HEK293 (cell line): ENCODE measurements at regions not wholly inside any gene's neighbourhood (a gene's known extent, or its start where the extent isn't known, plus 50 kb on each side); places are given as distances from the start of the nearest gene placed in this dataset.
"Not testable (repeated sequence)": the region's sequence is repeated elsewhere in the genome, so short reads cannot be mapped to it uniquely, and the experiment has no call there.

Experiments
- ZNF138 ChIP-seq: fragments of 450-650 bp; formaldehyde crosslinking; IDR thresholded peaks from 2 replicates; pipeline ENCODE4 v1.5.1; 2016; ENCODE audit warnings: missing biosample characterization, missing genetic modification characterization, borderline replicate concordance
- ZNF677 ChIP-seq: fragments of 450-650 bp; IDR thresholded peaks from 2 replicates; pipeline ENCODE4 v1.5.0; 2018; ENCODE audit warnings: missing biosample characterization, mild to moderate bottlenecking, missing genetic modification characterization, moderate library complexity
- ZNF792 ChIP-seq: fragments of 450-650 bp; formaldehyde crosslinking; IDR thresholded peaks from 2 replicates; pipeline ENCODE4 v1.5.1; 2016; ENCODE audit warnings: missing biosample characterization, missing genetic modification characterization
- TF ChIP-seq, protein P1 (sequence below): fragments of 450-650 bp; formaldehyde crosslinking; IDR thresholded peaks from 2 replicates; pipeline ENCODE4 v1.5.1; 2016; ENCODE audit warnings: missing biosample characterization, missing genetic modification characterization, low read depth
- TF ChIP-seq, protein P2 (sequence below): fragments of 450-650 bp; formaldehyde crosslinking; IDR thresholded peaks from 2 replicates; pipeline ENCODE4 v1.5.1; 2016; ENCODE audit warnings: missing biosample characterization, missing genetic modification characterization
- TF ChIP-seq, protein P3 (sequence below): fragments of 450-650 bp; formaldehyde crosslinking; conservative IDR thresholded peaks from 2 replicates; pipeline ENCODE4 v1.5.1; 2016; ENCODE audit warnings: low read depth, missing biosample characterization, missing genetic modification characterization
- TF ChIP-seq, protein P4 (sequence below): fragments of 450-650 bp; formaldehyde crosslinking; IDR thresholded peaks from 2 replicates; pipeline ENCODE4 v1.5.1; 2016; ENCODE audit warnings: missing biosample characterization, missing genetic modification characterization

DNA sequence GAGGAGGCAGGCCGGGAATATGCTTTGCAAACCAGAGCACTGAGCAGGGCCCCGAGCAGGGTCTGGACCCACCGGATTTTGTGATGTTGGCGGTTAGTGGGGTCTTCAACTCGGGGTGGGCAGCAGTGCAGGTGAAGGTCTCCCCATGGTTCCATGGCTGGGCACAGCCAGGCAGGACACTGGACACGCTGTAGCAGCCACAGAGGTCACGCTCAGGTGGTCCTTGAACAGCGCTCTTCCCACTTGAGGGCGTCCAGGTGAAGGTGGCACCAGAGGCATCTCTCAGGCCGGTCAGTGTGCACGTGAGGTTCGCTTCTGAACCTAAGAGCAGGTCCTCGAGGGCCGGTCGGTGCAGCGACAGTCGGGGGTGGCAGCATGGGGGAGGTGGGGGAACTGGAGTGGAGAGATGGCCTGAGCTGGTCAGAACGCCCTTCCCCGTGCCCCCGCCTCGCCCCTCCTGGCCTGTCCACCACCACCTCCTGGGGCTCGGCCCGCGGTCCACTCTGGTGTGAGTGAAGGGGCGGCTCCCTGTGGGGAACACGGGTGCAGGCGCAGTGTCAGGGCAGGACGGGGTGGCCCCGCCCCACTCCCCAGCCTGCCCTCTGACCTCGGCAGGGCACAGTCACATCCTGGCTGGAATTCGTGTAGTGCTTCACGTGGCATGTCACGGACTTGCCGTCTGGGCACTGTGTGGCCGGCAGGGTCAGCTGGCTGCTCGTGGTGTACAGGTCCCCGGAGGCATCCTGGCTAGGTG is 61.3 kb downstream of the TMEM121 start:
- TF ChIP-seq, protein P1, sequence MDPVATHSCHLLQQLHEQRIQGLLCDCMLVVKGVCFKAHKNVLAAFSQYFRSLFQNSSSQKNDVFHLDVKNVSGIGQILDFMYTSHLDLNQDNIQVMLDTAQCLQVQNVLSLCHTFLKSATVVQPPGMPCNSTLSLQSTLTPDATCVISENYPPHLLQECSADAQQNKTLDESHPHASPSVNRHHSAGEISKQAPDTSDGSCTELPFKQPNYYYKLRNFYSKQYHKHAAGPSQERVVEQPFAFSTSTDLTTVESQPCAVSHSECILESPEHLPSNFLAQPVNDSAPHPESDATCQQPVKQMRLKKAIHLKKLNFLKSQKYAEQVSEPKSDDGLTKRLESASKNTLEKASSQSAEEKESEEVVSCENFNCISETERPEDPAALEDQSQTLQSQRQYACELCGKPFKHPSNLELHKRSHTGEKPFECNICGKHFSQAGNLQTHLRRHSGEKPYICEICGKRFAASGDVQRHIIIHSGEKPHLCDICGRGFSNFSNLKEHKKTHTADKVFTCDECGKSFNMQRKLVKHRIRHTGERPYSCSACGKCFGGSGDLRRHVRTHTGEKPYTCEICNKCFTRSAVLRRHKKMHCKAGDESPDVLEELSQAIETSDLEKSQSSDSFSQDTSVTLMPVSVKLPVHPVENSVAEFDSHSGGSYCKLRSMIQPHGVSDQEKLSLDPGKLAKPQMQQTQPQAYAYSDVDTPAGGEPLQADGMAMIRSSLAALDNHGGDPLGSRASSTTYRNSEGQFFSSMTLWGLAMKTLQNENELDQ (tag by site-specific recombination) = not testable (repeated sequence)
- TF ChIP-seq ZNF138, ZNF792, ZNF677 (tag by site-specific recombination): not testable (repeated sequence)
- TF ChIP-seq, protein P2, sequence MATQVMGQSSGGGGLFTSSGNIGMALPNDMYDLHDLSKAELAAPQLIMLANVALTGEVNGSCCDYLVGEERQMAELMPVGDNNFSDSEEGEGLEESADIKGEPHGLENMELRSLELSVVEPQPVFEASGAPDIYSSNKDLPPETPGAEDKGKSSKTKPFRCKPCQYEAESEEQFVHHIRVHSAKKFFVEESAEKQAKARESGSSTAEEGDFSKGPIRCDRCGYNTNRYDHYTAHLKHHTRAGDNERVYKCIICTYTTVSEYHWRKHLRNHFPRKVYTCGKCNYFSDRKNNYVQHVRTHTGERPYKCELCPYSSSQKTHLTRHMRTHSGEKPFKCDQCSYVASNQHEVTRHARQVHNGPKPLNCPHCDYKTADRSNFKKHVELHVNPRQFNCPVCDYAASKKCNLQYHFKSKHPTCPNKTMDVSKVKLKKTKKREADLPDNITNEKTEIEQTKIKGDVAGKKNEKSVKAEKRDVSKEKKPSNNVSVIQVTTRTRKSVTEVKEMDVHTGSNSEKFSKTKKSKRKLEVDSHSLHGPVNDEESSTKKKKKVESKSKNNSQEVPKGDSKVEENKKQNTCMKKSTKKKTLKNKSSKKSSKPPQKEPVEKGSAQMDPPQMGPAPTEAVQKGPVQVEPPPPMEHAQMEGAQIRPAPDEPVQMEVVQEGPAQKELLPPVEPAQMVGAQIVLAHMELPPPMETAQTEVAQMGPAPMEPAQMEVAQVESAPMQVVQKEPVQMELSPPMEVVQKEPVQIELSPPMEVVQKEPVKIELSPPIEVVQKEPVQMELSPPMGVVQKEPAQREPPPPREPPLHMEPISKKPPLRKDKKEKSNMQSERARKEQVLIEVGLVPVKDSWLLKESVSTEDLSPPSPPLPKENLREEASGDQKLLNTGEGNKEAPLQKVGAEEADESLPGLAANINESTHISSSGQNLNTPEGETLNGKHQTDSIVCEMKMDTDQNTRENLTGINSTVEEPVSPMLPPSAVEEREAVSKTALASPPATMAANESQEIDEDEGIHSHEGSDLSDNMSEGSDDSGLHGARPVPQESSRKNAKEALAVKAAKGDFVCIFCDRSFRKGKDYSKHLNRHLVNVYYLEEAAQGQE (tag by site-specific recombination) = not testable (repeated sequence)
- TF ChIP-seq, protein P3, sequence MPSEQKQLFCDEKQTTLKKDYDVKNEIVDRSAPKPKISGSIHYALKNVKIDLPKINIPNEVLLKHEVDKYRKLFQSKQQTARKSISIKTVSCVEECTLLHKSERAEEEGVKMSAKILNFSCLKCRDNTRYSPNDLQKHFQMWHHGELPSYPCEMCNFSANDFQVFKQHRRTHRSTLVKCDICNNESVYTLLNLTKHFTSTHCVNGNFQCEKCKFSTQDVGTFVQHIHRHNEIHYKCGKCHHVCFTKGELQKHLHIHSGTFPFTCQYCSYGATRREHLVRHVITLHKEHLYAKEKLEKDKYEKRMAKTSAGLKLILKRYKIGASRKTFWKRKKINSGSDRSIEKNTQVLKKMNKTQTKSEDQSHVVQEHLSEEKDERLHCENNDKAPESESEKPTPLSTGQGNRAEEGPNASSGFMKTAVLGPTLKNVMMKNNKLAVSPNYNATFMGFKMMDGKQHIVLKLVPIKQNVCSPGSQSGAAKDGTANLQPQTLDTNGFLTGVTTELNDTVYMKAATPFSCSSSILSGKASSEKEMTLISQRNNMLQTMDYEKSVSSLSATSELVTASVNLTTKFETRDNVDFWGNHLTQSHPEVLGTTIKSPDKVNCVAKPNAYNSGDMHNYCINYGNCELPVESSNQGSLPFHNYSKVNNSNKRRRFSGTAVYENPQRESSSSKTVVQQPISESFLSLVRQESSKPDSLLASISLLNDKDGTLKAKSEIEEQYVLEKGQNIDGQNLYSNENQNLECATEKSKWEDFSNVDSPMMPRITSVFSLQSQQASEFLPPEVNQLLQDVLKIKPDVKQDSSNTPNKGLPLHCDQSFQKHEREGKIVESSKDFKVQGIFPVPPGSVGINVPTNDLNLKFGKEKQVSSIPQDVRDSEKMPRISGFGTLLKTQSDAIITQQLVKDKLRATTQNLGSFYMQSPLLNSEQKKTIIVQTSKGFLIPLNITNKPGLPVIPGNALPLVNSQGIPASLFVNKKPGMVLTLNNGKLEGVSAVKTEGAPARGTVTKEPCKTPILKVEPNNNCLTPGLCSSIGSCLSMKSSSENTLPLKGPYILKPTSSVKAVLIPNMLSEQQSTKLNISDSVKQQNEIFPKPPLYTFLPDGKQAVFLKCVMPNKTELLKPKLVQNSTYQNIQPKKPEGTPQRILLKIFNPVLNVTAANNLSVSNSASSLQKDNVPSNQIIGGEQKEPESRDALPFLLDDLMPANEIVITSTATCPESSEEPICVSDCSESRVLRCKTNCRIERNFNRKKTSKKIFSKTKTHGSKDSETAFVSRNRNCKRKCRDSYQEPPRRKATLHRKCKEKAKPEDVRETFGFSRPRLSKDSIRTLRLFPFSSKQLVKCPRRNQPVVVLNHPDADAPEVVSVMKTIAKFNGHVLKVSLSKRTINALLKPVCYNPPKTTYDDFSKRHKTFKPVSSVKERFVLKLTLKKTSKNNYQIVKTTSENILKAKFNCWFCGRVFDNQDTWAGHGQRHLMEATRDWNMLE = not testable (repeated sequence)
- TF ChIP-seq, protein P4, sequence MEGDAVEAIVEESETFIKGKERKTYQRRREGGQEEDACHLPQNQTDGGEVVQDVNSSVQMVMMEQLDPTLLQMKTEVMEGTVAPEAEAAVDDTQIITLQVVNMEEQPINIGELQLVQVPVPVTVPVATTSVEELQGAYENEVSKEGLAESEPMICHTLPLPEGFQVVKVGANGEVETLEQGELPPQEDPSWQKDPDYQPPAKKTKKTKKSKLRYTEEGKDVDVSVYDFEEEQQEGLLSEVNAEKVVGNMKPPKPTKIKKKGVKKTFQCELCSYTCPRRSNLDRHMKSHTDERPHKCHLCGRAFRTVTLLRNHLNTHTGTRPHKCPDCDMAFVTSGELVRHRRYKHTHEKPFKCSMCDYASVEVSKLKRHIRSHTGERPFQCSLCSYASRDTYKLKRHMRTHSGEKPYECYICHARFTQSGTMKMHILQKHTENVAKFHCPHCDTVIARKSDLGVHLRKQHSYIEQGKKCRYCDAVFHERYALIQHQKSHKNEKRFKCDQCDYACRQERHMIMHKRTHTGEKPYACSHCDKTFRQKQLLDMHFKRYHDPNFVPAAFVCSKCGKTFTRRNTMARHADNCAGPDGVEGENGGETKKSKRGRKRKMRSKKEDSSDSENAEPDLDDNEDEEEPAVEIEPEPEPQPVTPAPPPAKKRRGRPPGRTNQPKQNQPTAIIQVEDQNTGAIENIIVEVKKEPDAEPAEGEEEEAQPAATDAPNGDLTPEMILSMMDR (tag by site-specific recombination) = not testable (repeated sequence)
